Loucy (cell line): ENCODE measurements at regions not wholly inside any gene's neighbourhood (a gene's known extent, or its start where the extent isn't known, plus 50 kb on each side); places are given as distances from the start of the nearest gene placed in this dataset.

ENCODE experiments used
- H2AFZ ChIP-seq: fragments of 200-600 bp; sonication (generic); 2 replicates; pipeline ENCODE4 v1.6.0; 2016; ENCODE audit warnings: antibody characterized with exemption, mild to moderate bottlenecking, low read length, moderate library complexity
- H3F3A ChIP-seq: fragments of 200-600 bp; 2 replicates; pipeline ENCODE4 v1.6.0; 2016; ENCODE audit warnings: antibody characterized with exemption, low read depth, mild to moderate bottlenecking
- H3K27me3 ChIP-seq: fragments of 200-600 bp; sonication (generic); 2 replicates; pipeline ENCODE4 v1.6.1; 2014; ENCODE audit warnings: low read length, mild to moderate bottlenecking; ENCODE audit not compliant: insufficient read depth, poor library complexity, severe bottlenecking
- H3K36me3 ChIP-seq: fragments of 200-600 bp; sonication (generic); 2 replicates; pipeline ENCODE4 v1.6.1; 2016; ENCODE audit warnings: low read length; ENCODE audit not compliant: insufficient read depth
- H3K4me1 ChIP-seq: fragments of 200-600 bp; sonication (generic); 2 replicates; pipeline ENCODE4 v1.5.1; 2014; ENCODE audit warnings: low read length, mild to moderate bottlenecking; ENCODE audit not compliant: insufficient read depth, poor library complexity, severe bottlenecking
- H3K4me2 ChIP-seq: fragments of 200-600 bp; sonication (generic); 2 replicates; pipeline ENCODE4 v1.6.0; 2014; ENCODE audit warnings: antibody characterized with exemption, low read length, low read depth, mild to moderate bottlenecking; ENCODE audit not compliant: poor library complexity, severe bottlenecking
- H3K4me3 ChIP-seq: fragments of 200-600 bp; sonication (generic); 2 replicates; pipeline ENCODE4 v1.5.1; 2014; ENCODE audit warnings: low read length, mild to moderate bottlenecking, mixed read lengths; ENCODE audit not compliant: poor library complexity, severe bottlenecking
- H3K79me2 ChIP-seq: fragments of 200-600 bp; sonication (generic); 2 replicates; pipeline ENCODE4 v1.6.1; 2014; ENCODE audit warnings: low read length; ENCODE audit not compliant: insufficient read depth
- H3K9ac ChIP-seq: fragments of 200-600 bp; sonication (generic); 2 replicates; pipeline ENCODE4 v1.6.0; 2014; ENCODE audit warnings: mild to moderate bottlenecking, low read depth, low read length, moderate library complexity; ENCODE audit not compliant: poor library complexity, severe bottlenecking
- H3K9me2 ChIP-seq: fragments of 200-600 bp; sonication (generic); replicated peaks from 2 replicates; pipeline ENCODE4 v1.6.1; 2016; ENCODE audit warnings: low read depth, low read length, mixed read lengths
- H3K9me3 ChIP-seq: fragments of 200-600 bp; sonication (generic); 2 replicates; pipeline ENCODE4 v1.6.1; 2014; ENCODE audit warnings: mild to moderate bottlenecking, antibody characterized with exemption, low read length, low read depth; ENCODE audit not compliant: insufficient read depth
- H4K20me1 ChIP-seq: fragments of 200-600 bp; sonication (generic); 2 replicates; pipeline ENCODE4 v1.6.0; 2014; ENCODE audit warnings: antibody characterized with exemption, low read length, mild to moderate bottlenecking; ENCODE audit not compliant: insufficient read depth, poor library complexity, severe bottlenecking
- CTCF ChIP-seq: fragments of 200-600 bp; sonication (generic); conservative IDR thresholded peaks from 2 replicates; pipeline ENCODE4 v1.5.1; 2014; ENCODE audit warnings: mild to moderate bottlenecking, antibody characterized with exemption, low read length
- EZH2phosphoT487 ChIP-seq: fragments of 200-600 bp; IDR thresholded peaks from 2 replicates; pipeline ENCODE4 v1.6.1; 2018; ENCODE audit warnings: antibody characterized with exemption, mild to moderate bottlenecking, moderate library complexity, borderline replicate concordance

- H3K27me3 ChIP-seq = no peaks in the 10 kb centered on the region
- H3K4me2 ChIP-seq = no peak overlapping the region
- H4K20me1 ChIP-seq = no peaks in the 10 kb centered on the region
- H3K4me3 ChIP-seq = no peak overlapping the region
- TF ChIP-seq EZH2phosphoT487 (no peak), CTCF (no peak)
- no peaks in the 10 kb centered on the region for H3K4me1 ChIP-seq
- no peaks in the 10 kb centered on the region for H3K36me3 ChIP-seq
- H3K9me3 ChIP-seq = no peaks in the 10 kb centered on the region
- H3K9ac ChIP-seq = no peak overlapping the region
- no peaks in the 10 kb centered on the region for H3K79me2 ChIP-seq
- no peak overlapping the region for H2AFZ ChIP-seq
- no peaks in the 10 kb centered on the region for H3F3A ChIP-seq
- no peaks in the 10 kb centered on the region for H3K9me2 ChIP-seq
Measured at GRCh38 chr5:125346316-125346715, 599.9 kb upstream of the ZNF608 start.

- Histone ChIP-seq H3K4me3 (no peak overlapping the region), H3K36me3 (no peaks in the 10 kb centered on the region), H4K20me1 (no peaks in the 10 kb centered on the region), H3K4me1 (no peaks in the 10 kb centered on the region), H3K9me2 (no peaks in the 10 kb centered on the region), H3F3A (no peaks in the 10 kb centered on the region), H3K9me3 (no peaks in the 10 kb centered on the region), H3K9ac (no peak overlapping the region), H2AFZ (no peak overlapping the region), H3K27me3 (no peaks in the 10 kb centered on the region), H3K79me2 (no peaks in the 10 kb centered on the region), H3K4me2 (no peak overlapping the region)
- no peak for TF ChIP-seq EZH2phosphoT487
- no peak for TF ChIP-seq CTCF
Measured at GRCh38 chr5:125348221-125348692, 601.8 kb upstream of the ZNF608 start.

- H2AFZ ChIP-seq = no peak overlapping the region
- no peak overlapping the region for H3K9ac ChIP-seq
- H3F3A ChIP-seq = no peaks in the 10 kb centered on the region
- H3K27me3 ChIP-seq = no peaks in the 10 kb centered on the region
- H3K9me2 ChIP-seq = no peaks in the 10 kb centered on the region
- no peaks in the 10 kb centered on the region for H3K79me2 ChIP-seq
- H3K4me1 ChIP-seq = no peaks in the 10 kb centered on the region
- no peaks in the 10 kb centered on the region for H3K9me3 ChIP-seq
- H4K20me1 ChIP-seq = no peaks in the 10 kb centered on the region
- no peak overlapping the region for H3K4me2 ChIP-seq
- H3K36me3 ChIP-seq = no peaks in the 10 kb centered on the region
- TF ChIP-seq EZH2phosphoT487 (no peak), CTCF (no peak)
- no peak overlapping the region for H3K4me3 ChIP-seq
Measured at GRCh38 chr5:125348936-125349831, 602.7 kb upstream of the ZNF608 start.
